Brain microvascular endothelial cell (primary cell): ENCODE measurements at regions not wholly inside any gene's neighbourhood (a gene's known extent, or its start where the extent isn't known, plus 50 kb on each side); places are given as distances from the start of the nearest gene placed in this dataset.
"Not testable (repeated sequence)": the region's sequence is repeated elsewhere in the genome, so short reads cannot be mapped to it uniquely, and the experiment has no call there.

Experiments used
- DNase-seq: peaks from one replicate; pipeline ENCODE4 v3.0.0-alpha.2; 2020
- H3K27ac ChIP-seq: fragments of 250-450 bp; sonication (Bioruptor Pico); 2 replicates; pipeline ENCODE4 v1.5.1; 2020; ENCODE audit warnings: mild to moderate bottlenecking, moderate library complexity
- H3K27me3 ChIP-seq: fragments of 250-450 bp; sonication (Bioruptor Pico); replicated peaks from 2 replicates; pipeline ENCODE4 v1.5.1; 2020; ENCODE audit warnings: mild to moderate bottlenecking
- H3K36me3 ChIP-seq: fragments of 250-450 bp; sonication (Bioruptor Pico); replicated peaks from 2 replicates; pipeline ENCODE4 v1.5.1; 2020; ENCODE audit warnings: mild to moderate bottlenecking
- H3K4me3 ChIP-seq: 2 replicates; pipeline ENCODE4 v1.5.1; 2011; ENCODE audit warnings: low read depth, mild to moderate bottlenecking, control low read depth, low read length, moderate library complexity
- CTCF ChIP-seq: IDR thresholded peaks from 2 replicates; pipeline ENCODE4 v1.5.1; 2011; ENCODE audit warnings: low read depth, mild to moderate bottlenecking, moderate library complexity, low read length, control low read depth, inconsistent platforms; ENCODE audit errors: missing control alignments
- in situ Hi-C: cut with HindIII; loops from 2 replicates; pipeline ENCODE4 v1.10.0; 2017; ENCODE audit warnings: low sequenced_read_pairs, low pct_ligation_motif_present

GRCh38 chr11:47928426-47928825, 51.9 kb upstream of the PTPRJ start:
- in situ Hi-C loops: loop anchor here (25.0 kb wide), 1 partner anchor 184 kb away; no protein-coding TSS in a partner anchor
- H3K4me3 ChIP-seq: no peak overlapping the region
- no peak overlapping the region for H3K27ac ChIP-seq
- no peak for TF ChIP-seq CTCF
- no peak for DNase-seq
- H3K36me3 ChIP-seq: no peaks in the 10 kb centered on the region
- H3K27me3 ChIP-seq: no peaks in the 10 kb centered on the region

GRCh38 chr11:47924184-47924691, 56.1 kb upstream of the PTPRJ start:
- in situ Hi-C loops: no loop called here
- peak; percentile 65 for DNase-seq
- Histone ChIP-seq H3K4me3 (no peak overlapping the region), H3K27me3 (no peaks in the 10 kb centered on the region), H3K36me3 (no peaks in the 10 kb centered on the region), H3K27ac (peak overlapping the region; percentile 29)
- TF ChIP-seq CTCF: no peak

- in situ Hi-C loops: no loop called here
- Histone ChIP-seq H3K4me3 (no peak overlapping the region), H3K27me3 (no peaks in the 10 kb centered on the region), H3K36me3 (no peaks in the 10 kb centered on the region), H3K27ac (peak overlapping the region; percentile 29)
- no peak for TF ChIP-seq CTCF
- no peak for DNase-seq
These were observed 56.7 kb upstream of the PTPRJ start for GRCh38 chr11:47923667-47924066.

GRCh38 chr11:47921080-47921555, 59.2 kb upstream of the PTPRJ start:
- H3K27me3 ChIP-seq, H3K36me3 ChIP-seq, DNase-seq, H3K4me3 ChIP-seq, in situ Hi-C loops, H3K27ac ChIP-seq: not testable (repeated sequence)

GRCh38 chr11:47918882-47919495, 61.4 kb upstream of the PTPRJ start:
- Histone ChIP-seq H3K27me3 (no peaks in the 10 kb centered on the region), H3K36me3 (no peaks in the 10 kb centered on the region), H3K27ac (no peak overlapping the region), H3K4me3 (no peak overlapping the region)
- in situ Hi-C loops: no loop called here
- DNase-seq: no peak
- no peak for TF ChIP-seq CTCF

- H3K27me3 ChIP-seq: no peaks in the 10 kb centered on the region
- no peak overlapping the region for H3K4me3 ChIP-seq
- DNase-seq: no peak
- TF ChIP-seq CTCF: no peak
- no peaks in the 10 kb centered on the region for H3K36me3 ChIP-seq
- peak overlapping the region; percentile 10 for H3K27ac ChIP-seq
- in situ Hi-C loops: no loop called here
These were observed 62.0 kb upstream of the PTPRJ start for GRCh38 chr11:47918370-47918690.
